Liver (tissue), 3 donors: ENCODE measurements at regions not wholly inside any gene's neighbourhood (a gene's known extent, or its start where the extent isn't known, plus 50 kb on each side); places are given as distances from the start of the nearest gene placed in this dataset.

Source experiments
- EGR1 ChIP-seq, 2 donors: IDR thresholded peaks; 2 replicates each; pipeline ENCODE4 v1.6.1; 2016 to 2018; ENCODE audit warnings: antibody characterized with exemption in 2 of 2, low read depth in 2 of 2
- FOXA2 ChIP-seq: IDR thresholded peaks from 2 replicates; pipeline ENCODE4 v1.6.1; 2016; ENCODE audit warnings: antibody characterized with exemption
- HNF4G ChIP-seq: IDR thresholded peaks from 2 replicates; pipeline ENCODE4 v1.6.1; 2016; ENCODE audit warnings: antibody characterized with exemption
- NR2F2 ChIP-seq: IDR thresholded peaks from 2 replicates; pipeline ENCODE4 v1.6.1; 2016; ENCODE audit warnings: antibody characterized with exemption
- RAD21 ChIP-seq, 2 donors: IDR thresholded peaks; 2 replicates each; pipeline ENCODE4 v1.6.1; 2016; ENCODE audit warnings: antibody characterized with exemption in 2 of 2, mild to moderate bottlenecking in 2 of 2
- SP1 ChIP-seq: IDR thresholded peaks from 2 replicates; pipeline ENCODE4 v1.6.1; 2018; ENCODE audit warnings: antibody characterized with exemption, mild to moderate bottlenecking
- TAF1 ChIP-seq: conservative IDR thresholded peaks from 2 replicates; pipeline ENCODE4 v1.6.1; 2016; ENCODE audit warnings: antibody characterized with exemption, mild to moderate bottlenecking
- TF ChIP-seq, protein P1 (sequence below): fragments of 150-350 bp; IDR thresholded peaks from 2 replicates; pipeline ENCODE4 v1.5.1; 2017; ENCODE audit warnings: improper control_type of control experiment, low read depth, low read length; ENCODE audit not compliant: missing input control
- TF ChIP-seq, protein P2 (sequence below): IDR thresholded peaks from 2 replicates; pipeline ENCODE4 v1.6.1; 2016; ENCODE audit warnings: antibody characterized with exemption
- TF ChIP-seq, protein P3 (sequence below): IDR thresholded peaks from 2 replicates; pipeline ENCODE4 v1.6.1; 2016; ENCODE audit warnings: antibody characterized with exemption, mild to moderate bottlenecking
- donor health status: healthy.
- donor health status: healthy.

DNA sequence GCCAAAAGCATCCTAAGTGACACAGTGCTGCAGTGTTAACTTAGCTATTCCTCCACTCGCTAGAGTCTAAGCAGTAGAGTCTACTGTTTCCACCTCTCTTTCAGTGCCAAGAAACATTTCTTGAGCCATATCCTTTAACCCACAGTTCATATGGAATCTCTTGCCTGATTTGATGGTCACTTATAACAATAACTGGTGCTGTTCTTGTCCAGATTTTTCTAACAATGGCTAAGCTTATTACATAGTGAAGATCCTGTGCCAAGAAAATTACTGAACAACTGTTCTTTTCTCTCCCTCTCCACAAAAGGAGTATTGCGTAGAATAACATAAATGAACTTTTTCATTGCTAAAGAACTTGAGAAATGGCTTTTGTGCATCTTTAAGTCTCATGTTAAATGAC is 121.3 kb downstream of the CDC7 start:
- TF ChIP-seq, protein P1, sequence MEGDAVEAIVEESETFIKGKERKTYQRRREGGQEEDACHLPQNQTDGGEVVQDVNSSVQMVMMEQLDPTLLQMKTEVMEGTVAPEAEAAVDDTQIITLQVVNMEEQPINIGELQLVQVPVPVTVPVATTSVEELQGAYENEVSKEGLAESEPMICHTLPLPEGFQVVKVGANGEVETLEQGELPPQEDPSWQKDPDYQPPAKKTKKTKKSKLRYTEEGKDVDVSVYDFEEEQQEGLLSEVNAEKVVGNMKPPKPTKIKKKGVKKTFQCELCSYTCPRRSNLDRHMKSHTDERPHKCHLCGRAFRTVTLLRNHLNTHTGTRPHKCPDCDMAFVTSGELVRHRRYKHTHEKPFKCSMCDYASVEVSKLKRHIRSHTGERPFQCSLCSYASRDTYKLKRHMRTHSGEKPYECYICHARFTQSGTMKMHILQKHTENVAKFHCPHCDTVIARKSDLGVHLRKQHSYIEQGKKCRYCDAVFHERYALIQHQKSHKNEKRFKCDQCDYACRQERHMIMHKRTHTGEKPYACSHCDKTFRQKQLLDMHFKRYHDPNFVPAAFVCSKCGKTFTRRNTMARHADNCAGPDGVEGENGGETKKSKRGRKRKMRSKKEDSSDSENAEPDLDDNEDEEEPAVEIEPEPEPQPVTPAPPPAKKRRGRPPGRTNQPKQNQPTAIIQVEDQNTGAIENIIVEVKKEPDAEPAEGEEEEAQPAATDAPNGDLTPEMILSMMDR, result no peak
- TF ChIP-seq FOXA2 (no peak), NR2F2 (no peak), SP1 (no peak), HNF4G (no peak), RAD21 (IDR thresholded peaks at IDR 0.05) (no peak), TAF1 (no peak), EGR1 (IDR thresholded peaks at IDR 0.05; ENCODE audit: low read depth in 2 of 2) (no peak)
- TF ChIP-seq, protein P2, sequence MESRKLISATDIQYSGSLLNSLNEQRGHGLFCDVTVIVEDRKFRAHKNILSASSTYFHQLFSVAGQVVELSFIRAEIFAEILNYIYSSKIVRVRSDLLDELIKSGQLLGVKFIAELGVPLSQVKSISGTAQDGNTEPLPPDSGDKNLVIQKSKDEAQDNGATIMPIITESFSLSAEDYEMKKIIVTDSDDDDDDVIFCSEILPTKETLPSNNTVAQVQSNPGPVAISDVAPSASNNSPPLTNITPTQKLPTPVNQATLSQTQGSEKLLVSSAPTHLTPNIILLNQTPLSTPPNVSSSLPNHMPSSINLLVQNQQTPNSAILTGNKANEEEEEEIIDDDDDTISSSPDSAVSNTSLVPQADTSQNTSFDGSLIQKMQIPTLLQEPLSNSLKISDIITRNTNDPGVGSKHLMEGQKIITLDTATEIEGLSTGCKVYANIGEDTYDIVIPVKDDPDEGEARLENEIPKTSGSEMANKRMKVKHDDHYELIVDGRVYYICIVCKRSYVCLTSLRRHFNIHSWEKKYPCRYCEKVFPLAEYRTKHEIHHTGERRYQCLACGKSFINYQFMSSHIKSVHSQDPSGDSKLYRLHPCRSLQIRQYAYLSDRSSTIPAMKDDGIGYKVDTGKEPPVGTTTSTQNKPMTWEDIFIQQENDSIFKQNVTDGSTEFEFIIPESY, result no peak
- TF ChIP-seq, protein P3, sequence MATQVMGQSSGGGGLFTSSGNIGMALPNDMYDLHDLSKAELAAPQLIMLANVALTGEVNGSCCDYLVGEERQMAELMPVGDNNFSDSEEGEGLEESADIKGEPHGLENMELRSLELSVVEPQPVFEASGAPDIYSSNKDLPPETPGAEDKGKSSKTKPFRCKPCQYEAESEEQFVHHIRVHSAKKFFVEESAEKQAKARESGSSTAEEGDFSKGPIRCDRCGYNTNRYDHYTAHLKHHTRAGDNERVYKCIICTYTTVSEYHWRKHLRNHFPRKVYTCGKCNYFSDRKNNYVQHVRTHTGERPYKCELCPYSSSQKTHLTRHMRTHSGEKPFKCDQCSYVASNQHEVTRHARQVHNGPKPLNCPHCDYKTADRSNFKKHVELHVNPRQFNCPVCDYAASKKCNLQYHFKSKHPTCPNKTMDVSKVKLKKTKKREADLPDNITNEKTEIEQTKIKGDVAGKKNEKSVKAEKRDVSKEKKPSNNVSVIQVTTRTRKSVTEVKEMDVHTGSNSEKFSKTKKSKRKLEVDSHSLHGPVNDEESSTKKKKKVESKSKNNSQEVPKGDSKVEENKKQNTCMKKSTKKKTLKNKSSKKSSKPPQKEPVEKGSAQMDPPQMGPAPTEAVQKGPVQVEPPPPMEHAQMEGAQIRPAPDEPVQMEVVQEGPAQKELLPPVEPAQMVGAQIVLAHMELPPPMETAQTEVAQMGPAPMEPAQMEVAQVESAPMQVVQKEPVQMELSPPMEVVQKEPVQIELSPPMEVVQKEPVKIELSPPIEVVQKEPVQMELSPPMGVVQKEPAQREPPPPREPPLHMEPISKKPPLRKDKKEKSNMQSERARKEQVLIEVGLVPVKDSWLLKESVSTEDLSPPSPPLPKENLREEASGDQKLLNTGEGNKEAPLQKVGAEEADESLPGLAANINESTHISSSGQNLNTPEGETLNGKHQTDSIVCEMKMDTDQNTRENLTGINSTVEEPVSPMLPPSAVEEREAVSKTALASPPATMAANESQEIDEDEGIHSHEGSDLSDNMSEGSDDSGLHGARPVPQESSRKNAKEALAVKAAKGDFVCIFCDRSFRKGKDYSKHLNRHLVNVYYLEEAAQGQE, result no peak
